Trophoblast cell (in vitro differentiated cells and primary cell): ENCODE measurements at regions not wholly inside any gene's neighbourhood (a gene's known extent, or its start where the extent isn't known, plus 50 kb on each side); places are given as distances from the start of the nearest gene placed in this dataset.

Experiments
- DNase-seq, 2 donors: peaks; one replicate each; pipeline ENCODE4 v3.0.0-alpha.2; 2016
- H2AFZ ChIP-seq: 2 replicates; pipeline ENCODE4 v1.6.1; 2013; ENCODE audit warnings: low read length, moderate library complexity, mild to moderate bottlenecking; ENCODE audit not compliant: insufficient read depth, poor library complexity
- H2AK5ac ChIP-seq: 2 replicates; pipeline ENCODE4 v1.6.1; 2013; ENCODE audit warnings: mild to moderate bottlenecking, low read length
- H2BK120ac ChIP-seq: 2 replicates; pipeline ENCODE4 v1.6.1; 2013; ENCODE audit warnings: low read length, mild to moderate bottlenecking, moderate library complexity; ENCODE audit not compliant: insufficient read depth, poor library complexity
- H2BK12ac ChIP-seq: 2 replicates; pipeline ENCODE4 v1.6.1; 2013; ENCODE audit warnings: mild to moderate bottlenecking, low read length, moderate library complexity
- H2BK5ac ChIP-seq: 2 replicates; pipeline ENCODE4 v1.6.1; 2013; ENCODE audit warnings: low read length, low read depth, moderate library complexity, mild to moderate bottlenecking; ENCODE audit not compliant: poor library complexity
- H3K14ac ChIP-seq: 2 replicates; pipeline ENCODE4 v1.6.1; 2013; ENCODE audit warnings: mild to moderate bottlenecking, low read length
- H3K18ac ChIP-seq: 2 replicates; pipeline ENCODE4 v1.6.1; 2013; ENCODE audit warnings: mild to moderate bottlenecking, low read length
- H3K23ac ChIP-seq: 2 replicates; pipeline ENCODE4 v1.6.1; 2013; ENCODE audit warnings: low read length
- H3K27ac ChIP-seq: 2 replicates; pipeline ENCODE4 v1.5.1; 2013; ENCODE audit warnings: low read depth, mild to moderate bottlenecking, inconsistent platforms, low read length, moderate library complexity
- H3K27me3 ChIP-seq: 2 replicates; pipeline ENCODE4 v1.6.1; 2013; ENCODE audit warnings: inconsistent platforms, mild to moderate bottlenecking, low read length, moderate library complexity; ENCODE audit not compliant: insufficient read depth
- H3K36me3 ChIP-seq, 2 experiments: 1 replicate in 1 of 2; 2 replicates in 1 of 2; pipeline ENCODE4 v1.6.1; 2013; ENCODE audit warnings: low read length in 2 of 2, mild to moderate bottlenecking in 2 of 2, moderate library complexity in 1 of 2; ENCODE audit not compliant: insufficient read depth in 2 of 2, control insufficient read depth in 1 of 2
- H3K4ac ChIP-seq: 2 replicates; pipeline ENCODE4 v1.6.1; 2013; ENCODE audit warnings: low read depth, mild to moderate bottlenecking, low read length, moderate library complexity
- H3K4me1 ChIP-seq, 2 experiments: 1 replicate in 1 of 2; 2 replicates in 1 of 2; pipeline ENCODE4 v1.6.1; 2013; ENCODE audit warnings: low read length in 2 of 2, mild to moderate bottlenecking in 2 of 2, moderate library complexity in 1 of 2; ENCODE audit not compliant: insufficient read depth in 2 of 2, control insufficient read depth in 1 of 2
- H3K4me2 ChIP-seq: 2 replicates; pipeline ENCODE4 v1.6.1; 2013; ENCODE audit warnings: inconsistent platforms, mild to moderate bottlenecking, low read length, moderate library complexity
- H3K4me3 ChIP-seq: 2 replicates; pipeline ENCODE4 v1.5.1; 2013; ENCODE audit warnings: mild to moderate bottlenecking, low read depth, low read length, inconsistent platforms
- H3K79me1 ChIP-seq: one replicate; pipeline ENCODE4 v1.6.1; 2013; ENCODE audit warnings: low read length
- H3K79me2 ChIP-seq: 2 replicates; pipeline ENCODE4 v1.6.1; 2013; ENCODE audit warnings: low read length, mild to moderate bottlenecking; ENCODE audit not compliant: control insufficient read depth, insufficient read depth, poor library complexity
- H3K9ac ChIP-seq: 2 replicates; pipeline ENCODE4 v1.6.1; 2013; ENCODE audit warnings: mild to moderate bottlenecking, low read length
- H3K9me3 ChIP-seq: 2 replicates; pipeline ENCODE4 v1.6.1; 2013; ENCODE audit warnings: low read depth, mild to moderate bottlenecking, control low read depth, inconsistent platforms, low read length; ENCODE audit not compliant: insufficient read depth
- H4K12ac ChIP-seq: 2 replicates; pipeline ENCODE4 v1.6.1; 2013; ENCODE audit warnings: low read depth, mild to moderate bottlenecking, low read length, moderate library complexity
- H4K8ac ChIP-seq: 2 replicates; pipeline ENCODE4 v1.6.1; 2013; ENCODE audit warnings: low read depth, mild to moderate bottlenecking, low read length, moderate library complexity
- H4K91ac ChIP-seq: one replicate; pipeline ENCODE4 v1.6.1; 2013; ENCODE audit warnings: low read depth, mild to moderate bottlenecking, low read length, moderate library complexity
- WGBS: extraction: QIAGEN DNeasy Blood & Tissue Kit; methylation state at CpG from one replicate; pipeline ENCODE4 v1.1.7; 2013; ENCODE audit warnings: missing lambda C conversion rate; ENCODE audit not compliant: insufficient read length, insufficient coverage; ENCODE audit errors: extremely low coverage; 5-methylcytosine and 5-hydroxymethylcytosine counted together

DNA sequence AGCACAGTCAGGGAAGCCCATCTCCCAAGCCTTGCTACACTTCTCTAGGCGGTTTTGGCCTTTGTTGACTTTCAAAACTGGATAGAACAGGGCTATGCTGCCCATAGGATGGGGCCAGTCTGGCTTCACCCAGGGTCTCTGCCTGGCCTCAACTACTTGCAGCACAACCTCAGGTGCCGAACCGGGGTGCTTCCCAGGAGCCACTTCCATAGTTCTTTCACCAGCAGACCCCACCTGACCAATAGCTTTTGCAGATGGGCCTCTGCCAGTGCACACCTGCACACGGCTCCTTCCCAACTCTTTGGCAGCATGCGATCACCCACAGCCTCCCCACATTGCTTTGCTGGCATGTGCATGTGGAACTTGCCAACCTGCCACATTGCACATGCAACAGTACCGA lies 331.6 kb downstream of the CPS1 start:
- Histone ChIP-seq H3K4ac (no peak overlapping the region), H4K8ac (no peak overlapping the region), H2BK12ac (no peak overlapping the region), H2AK5ac (no peak overlapping the region), H3K79me2 (no peaks in the 10 kb centered on the region), H3K9ac (no peak overlapping the region), H3K27me3 (no peaks in the 10 kb centered on the region), H4K91ac (no peak overlapping the region), H3K4me1 (no peaks in the 10 kb centered on the region), H2BK5ac (no peak overlapping the region), H3K27ac (no peak overlapping the region), H3K4me3 (no peak overlapping the region), H2AFZ (no peak overlapping the region), H3K23ac (no peak overlapping the region), H3K79me1 (no peaks in the 10 kb centered on the region), H3K14ac (no peak overlapping the region), H2BK120ac (no peak overlapping the region), H3K4me2 (no peak overlapping the region), H3K9me3 (no peaks in the 10 kb centered on the region), H3K18ac (no peak overlapping the region), H3K36me3 (no peaks in the 10 kb centered on the region), H4K12ac (no peak overlapping the region)
- WGBS: no CpG with 5 or more reads among the region's 6 CpGs
- no peak for DNase-seq

- H3K79me1 ChIP-seq: no peaks in the 10 kb centered on the region
- no peak overlapping the region for H3K4me3 ChIP-seq
- no peak overlapping the region for H3K14ac ChIP-seq
- H3K18ac ChIP-seq: no peak overlapping the region
- no peaks in the 10 kb centered on the region for H3K9me3 ChIP-seq
- H3K36me3 ChIP-seq: no peaks in the 10 kb centered on the region
- no peaks in the 10 kb centered on the region for H3K79me2 ChIP-seq
- H4K12ac ChIP-seq: no peak overlapping the region
- no peak overlapping the region for H3K9ac ChIP-seq
- no peak overlapping the region for H2AFZ ChIP-seq
- DNase-seq: no peak
- no peak overlapping the region for H2BK5ac ChIP-seq
- no peak overlapping the region for H2BK120ac ChIP-seq
- no peak overlapping the region for H3K4ac ChIP-seq
- H2BK12ac ChIP-seq: no peak overlapping the region
- H3K27me3 ChIP-seq: no peaks in the 10 kb centered on the region
- no peaks in the 10 kb centered on the region for H3K4me1 ChIP-seq
- no peak overlapping the region for H2AK5ac ChIP-seq
- H3K27ac ChIP-seq: no peak overlapping the region
- no peak overlapping the region for H3K23ac ChIP-seq
- H3K4me2 ChIP-seq: no peak overlapping the region
- no peak overlapping the region for H4K8ac ChIP-seq
- WGBS: no CpG with 5 or more reads among the region's 5 CpGs
- H4K91ac ChIP-seq: no peak overlapping the region
These were observed 338.7 kb downstream of the CPS1 start for GRCh38 chr2:210895132-210895531.

GRCh38 chr2:210899131-210899530 lies 342.7 kb downstream of the CPS1 start:
- DNase-seq: no peak
- H3K4me3 ChIP-seq: no peak overlapping the region
- H4K8ac ChIP-seq: no peak overlapping the region
- WGBS: no CpG with 5 or more reads among the region's 3 CpGs
- no peak overlapping the region for H3K14ac ChIP-seq
- H3K79me2 ChIP-seq: no peaks in the 10 kb centered on the region
- H2AK5ac ChIP-seq: no peak overlapping the region
- no peak overlapping the region for H3K23ac ChIP-seq
- H3K36me3 ChIP-seq: no peaks in the 10 kb centered on the region
- no peak overlapping the region for H3K4me2 ChIP-seq
- H3K18ac ChIP-seq: no peak overlapping the region
- H3K4me1 ChIP-seq: no peaks in the 10 kb centered on the region
- no peak overlapping the region for H3K27ac ChIP-seq
- no peak overlapping the region for H2BK5ac ChIP-seq
- H3K9me3 ChIP-seq: no peaks in the 10 kb centered on the region
- H3K27me3 ChIP-seq: no peaks in the 10 kb centered on the region
- H4K12ac ChIP-seq: no peak overlapping the region
- H2BK120ac ChIP-seq: no peak overlapping the region
- H2AFZ ChIP-seq: no peak overlapping the region
- H4K91ac ChIP-seq: no peak overlapping the region
- H3K9ac ChIP-seq: no peak overlapping the region
- no peak overlapping the region for H3K4ac ChIP-seq
- H3K79me1 ChIP-seq: no peaks in the 10 kb centered on the region
- H2BK12ac ChIP-seq: no peak overlapping the region

GRCh38 chr2:210901326-210901725 lies 344.9 kb downstream of the CPS1 start:
- H3K18ac ChIP-seq: no peak overlapping the region
- H2BK120ac ChIP-seq: no peak overlapping the region
- no peak overlapping the region for H3K27ac ChIP-seq
- no peak overlapping the region for H2AK5ac ChIP-seq
- no peak overlapping the region for H2AFZ ChIP-seq
- H3K4me2 ChIP-seq: no peak overlapping the region
- H4K12ac ChIP-seq: no peak overlapping the region
- H3K9ac ChIP-seq: no peak overlapping the region
- no peak overlapping the region for H2BK12ac ChIP-seq
- no peaks in the 10 kb centered on the region for H3K79me2 ChIP-seq
- WGBS: no CpG with 5 or more reads among the region's 4 CpGs
- no peaks in the 10 kb centered on the region for H3K9me3 ChIP-seq
- no peaks in the 10 kb centered on the region for H3K4me1 ChIP-seq
- H3K36me3 ChIP-seq: no peaks in the 10 kb centered on the region
- H3K14ac ChIP-seq: no peak overlapping the region
- no peak overlapping the region for H4K8ac ChIP-seq
- no peak overlapping the region for H4K91ac ChIP-seq
- no peak for DNase-seq
- no peak overlapping the region for H3K23ac ChIP-seq
- H3K79me1 ChIP-seq: no peaks in the 10 kb centered on the region
- H3K4ac ChIP-seq: no peak overlapping the region
- H3K27me3 ChIP-seq: no peaks in the 10 kb centered on the region
- no peak overlapping the region for H2BK5ac ChIP-seq
- H3K4me3 ChIP-seq: no peak overlapping the region
